ENCODE measurements at regions not wholly inside any gene's neighbourhood (a gene's known extent, or its start where the extent isn't known, plus 50 kb on each side); places are given as distances from the start of the nearest gene placed in this dataset.
"Not testable (repeated sequence)": the region's sequence is repeated elsewhere in the genome, so short reads cannot be mapped to it uniquely, and the experiment has no call there.

GRCh38 chr7:115208710-115209560 lies 287.0 kb downstream of the MDFIC start:
- no peak for DNase-seq (ENCODE audit: low spot score)

GRCh38 chr7:115206374-115206773 lies 284.5 kb downstream of the MDFIC start:
- not testable (repeated sequence) for DNase-seq (ENCODE audit: low spot score)

DNA sequence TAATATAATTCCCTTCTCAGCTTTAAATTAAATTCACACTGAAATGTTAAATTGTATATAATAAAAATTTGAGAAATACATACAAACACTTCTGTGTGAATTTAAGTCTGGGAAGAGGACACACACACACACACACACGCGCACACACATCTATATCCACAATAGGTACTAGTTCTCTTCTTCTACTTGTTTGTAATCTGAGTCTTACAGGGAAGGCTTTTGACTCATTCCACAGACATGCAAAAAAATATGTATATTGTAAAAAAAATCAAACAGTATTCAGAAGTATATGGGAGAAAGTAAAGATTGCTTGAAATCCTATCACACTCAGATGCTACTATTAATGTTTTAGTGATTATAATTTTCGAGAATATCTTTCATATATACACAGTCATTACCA lies 276.2 kb downstream of the MDFIC start:
- DNase-seq (ENCODE audit: low spot score) = no peak

GRCh38 chr7:115195208-115195607 lies 273.3 kb downstream of the MDFIC start:
- no peak for DNase-seq (ENCODE audit: low spot score)

DNA sequence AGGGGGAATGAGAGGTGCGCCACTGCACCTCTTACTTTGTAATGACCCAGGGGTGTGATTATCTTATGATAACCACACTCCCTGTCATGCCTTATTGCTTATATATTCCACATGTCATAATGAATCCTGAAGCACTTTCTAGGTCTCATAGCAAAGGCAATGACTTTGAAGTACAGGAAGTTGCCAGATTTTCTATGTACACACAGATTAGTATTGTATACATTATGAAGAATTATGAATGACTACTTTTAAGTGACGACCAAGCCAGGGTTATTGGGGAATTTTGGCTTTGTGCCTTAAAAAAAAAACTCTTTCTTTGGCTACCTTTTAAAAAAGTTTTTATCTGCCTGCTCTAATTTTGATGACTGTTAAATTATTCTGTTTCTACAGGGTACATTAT lies 269.6 kb downstream of the MDFIC start:
- no peak for DNase-seq (ENCODE audit: low spot score)

GRCh38 chr7:115183431-115184057 lies 261.6 kb downstream of the MDFIC start:
- no peak for DNase-seq (ENCODE audit: low spot score)

GRCh38 chr7:115178835-115179234 lies 256.9 kb downstream of the MDFIC start:
- no peak for DNase-seq (ENCODE audit: low spot score)

- no peak for DNase-seq (ENCODE audit: low spot score)
Observed at GRCh38 chr7:115177823-115178222, 255.9 kb downstream of the MDFIC start.

DNA sequence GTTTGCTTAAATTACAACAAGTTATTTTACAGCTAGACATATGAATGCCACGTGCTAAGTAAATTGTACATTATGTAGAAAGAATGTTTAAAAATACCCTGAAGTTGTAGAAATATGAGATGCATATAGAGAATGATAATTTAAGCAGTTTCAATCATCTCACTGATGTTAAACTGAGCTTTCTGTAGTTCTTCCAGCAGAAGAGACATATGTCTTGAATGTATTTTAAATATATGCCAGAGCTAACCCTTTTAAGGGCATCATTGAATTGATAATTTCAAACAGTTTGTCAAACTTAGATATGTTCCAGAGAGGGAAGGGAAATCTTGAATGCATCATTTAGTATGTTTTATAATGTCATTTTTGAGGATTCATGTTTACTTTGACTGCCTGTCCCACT lies 255.2 kb downstream of the MDFIC start:
- no peak for DNase-seq (ENCODE audit: low spot score)

GRCh38 chr7:115172397-115172796 lies 250.5 kb downstream of the MDFIC start:
- DNase-seq (ENCODE audit: low spot score) = not testable (repeated sequence)

DNA sequence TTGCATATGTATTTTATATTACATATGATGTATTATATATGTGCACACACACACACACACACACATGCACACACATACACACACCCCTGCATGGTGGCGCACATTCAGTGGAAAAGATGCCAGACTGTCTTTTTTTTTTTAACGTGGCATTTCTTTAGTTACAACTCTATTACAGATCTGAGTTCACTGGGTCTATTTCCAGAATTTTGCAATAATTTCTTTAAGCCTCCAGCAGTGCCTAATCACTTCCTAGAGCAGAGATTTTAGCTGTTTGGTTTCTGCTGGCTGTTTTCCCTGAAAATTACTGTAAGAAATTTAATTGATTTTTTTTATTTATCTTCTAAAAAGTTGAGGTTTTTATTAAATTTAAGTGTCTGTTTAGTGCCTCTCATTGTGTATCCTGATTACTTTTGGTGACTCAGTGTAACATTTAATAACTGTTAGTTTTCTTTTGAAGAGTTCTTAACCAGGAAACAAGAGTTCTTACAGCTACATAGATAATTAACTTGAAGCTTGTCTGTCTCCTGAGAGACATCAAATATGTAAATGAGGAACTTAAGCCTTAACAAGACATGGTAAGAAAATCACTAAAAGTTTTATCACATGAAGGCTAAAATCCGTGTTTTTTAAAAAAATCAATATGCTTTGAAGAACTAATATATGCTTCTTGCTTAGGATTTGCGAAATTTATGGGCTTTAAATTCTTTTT lies 232.0 kb downstream of the MDFIC start:
- no peak for DNase-seq (ENCODE audit: low spot score)

DNA sequence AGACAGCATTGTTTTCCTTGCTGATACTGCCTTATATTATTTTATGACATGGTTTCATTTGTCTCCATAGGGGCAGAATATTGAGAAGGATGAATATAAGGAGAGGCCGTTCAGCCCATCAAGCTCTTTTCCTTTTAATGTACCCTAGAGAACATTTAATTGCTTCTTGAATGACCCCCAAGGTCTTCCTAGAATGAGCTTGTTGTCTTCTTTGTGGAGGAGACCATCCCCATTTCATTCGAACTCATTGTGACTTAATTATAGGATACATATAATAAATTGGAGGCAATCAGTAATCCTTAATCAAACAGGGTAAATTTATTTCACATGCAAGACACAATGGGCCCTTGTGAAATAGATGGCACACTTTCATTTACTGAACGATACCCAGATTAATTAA lies 231.3 kb downstream of the MDFIC start:
- DNase-seq (ENCODE audit: low spot score) = no peak

- no peak for DNase-seq (ENCODE audit: low spot score)
Observed at GRCh38 chr7:115146148-115146547, 224.3 kb downstream of the MDFIC start.

GRCh38 chr7:115145512-115145911 lies 223.6 kb downstream of the MDFIC start:
- no peak for DNase-seq (ENCODE audit: low spot score)

DNA sequence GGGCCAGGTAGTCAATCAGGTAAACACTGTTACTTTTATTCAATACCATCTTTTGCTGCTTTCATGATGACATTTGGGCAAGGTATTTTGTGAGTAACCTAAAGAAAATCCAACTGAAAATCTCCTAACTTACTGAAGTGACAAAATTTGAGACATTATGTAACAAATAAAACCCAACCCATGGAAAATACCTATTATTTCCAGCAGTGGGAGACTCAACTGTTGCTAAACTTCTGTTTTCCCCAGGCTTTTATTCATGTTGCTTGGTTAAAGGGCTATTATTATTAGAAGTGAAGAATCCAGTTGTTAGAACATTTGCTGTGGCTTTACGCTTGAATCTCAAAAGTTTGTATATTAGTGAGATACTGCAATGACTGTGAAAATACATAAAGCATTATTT lies 215.9 kb downstream of the MDFIC start:
- DNase-seq (ENCODE audit: low spot score) = no peak

- DNase-seq (ENCODE audit: low spot score) = no peak
Observed at GRCh38 chr7:115136796-115137443, 215.0 kb downstream of the MDFIC start.

GRCh38 chr7:115135769-115136410 lies 214.0 kb downstream of the MDFIC start:
- DNase-seq (ENCODE audit: low spot score) = no peak

DNA sequence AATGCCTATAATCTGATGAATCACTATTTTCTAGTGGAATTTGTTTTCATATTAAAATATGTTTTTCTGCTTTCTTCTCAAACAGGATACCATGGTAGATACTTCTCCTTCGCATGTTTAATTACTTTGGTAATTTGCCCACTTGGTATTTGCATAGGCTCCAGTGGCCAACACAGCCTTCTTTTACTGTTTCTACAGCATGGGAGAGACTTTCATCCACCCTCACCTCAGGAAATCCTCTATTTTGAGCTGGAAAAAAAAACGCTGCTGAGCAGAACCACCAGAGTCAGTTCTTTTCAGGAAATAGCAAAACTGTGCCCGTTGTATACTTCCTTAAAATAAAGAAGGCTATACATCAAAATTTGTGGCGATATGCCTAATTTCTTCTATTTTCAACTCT lies 213.3 kb downstream of the MDFIC start:
- DNase-seq (ENCODE audit: low spot score) = no peak

GRCh38 chr7:115133248-115133647 lies 211.4 kb downstream of the MDFIC start:
- no peak for DNase-seq (ENCODE audit: low spot score)

DNA sequence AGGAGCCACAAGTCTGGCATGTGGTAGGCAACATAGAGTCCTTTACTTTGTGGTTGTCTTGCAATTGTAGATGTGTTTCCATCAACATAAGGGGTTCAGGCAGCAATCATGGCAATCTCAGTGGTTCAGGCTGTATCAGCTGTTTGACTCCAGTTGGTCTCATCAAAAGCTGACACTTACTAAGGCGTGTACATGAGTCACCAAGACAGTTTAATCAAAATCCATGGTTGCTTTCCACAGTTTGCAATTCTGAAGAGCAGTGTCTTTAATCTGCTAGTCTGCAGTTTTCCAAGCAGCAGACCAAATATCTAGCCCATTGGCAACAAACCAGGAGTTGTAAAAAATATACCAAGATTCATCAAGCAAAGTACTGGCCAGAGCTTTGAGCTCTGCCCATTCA lies 210.2 kb downstream of the MDFIC start:
- no peak for DNase-seq (ENCODE audit: low spot score)

- DNase-seq (ENCODE audit: low spot score) = no peak
Observed at GRCh38 chr7:115128154-115128553, 206.3 kb downstream of the MDFIC start.

GRCh38 chr7:115127399-115128021 lies 205.6 kb downstream of the MDFIC start:
- DNase-seq (ENCODE audit: low spot score) = no peak

Measured in HuH-7 (cell line).